Liver (tissue), 8 donors: ENCODE measurements at regions not wholly inside any gene's neighbourhood (a gene's known extent, or its start where the extent isn't known, plus 50 kb on each side); places are given as distances from the start of the nearest gene placed in this dataset.

ENCODE experiments used
- DNase-seq: peaks from one replicate; pipeline ENCODE4 v3.0.0-alpha.2; 2017; ENCODE audit warnings: low spot score
- H3K27ac ChIP-seq, 2 donors: one replicate each; pipeline ENCODE4 v1.7.0; 2013; ENCODE audit warnings: inconsistent platforms in 2 of 2, low read length in 2 of 2, control low read depth in 1 of 2, low read depth in 1 of 2, mild to moderate bottlenecking in 1 of 2
- H3K27me3 ChIP-seq, 4 donors: one replicate each; pipeline versions ENCODE4 v1.6.1 to v1.7.0; 2013; ENCODE audit warnings: low read length in 3 of 4, inconsistent platforms in 1 of 4, mild to moderate bottlenecking in 1 of 4, moderate library complexity in 1 of 4; ENCODE audit not compliant: control insufficient read depth in 4 of 4, insufficient read depth in 4 of 4
- H3K36me3 ChIP-seq, 4 donors: one replicate each; pipeline versions ENCODE4 v1.6.1 to v1.7.0; 2013; ENCODE audit warnings: low read length in 3 of 4, mild to moderate bottlenecking in 3 of 4, low read depth in 1 of 4, moderate library complexity in 1 of 4; ENCODE audit not compliant: control insufficient read depth in 4 of 4, insufficient read depth in 3 of 4
- H3K4me1 ChIP-seq, 4 donors: one replicate each; pipeline versions ENCODE4 v1.6.1 to v1.7.0; 2013; ENCODE audit warnings: low read length in 3 of 4, mild to moderate bottlenecking in 3 of 4, moderate library complexity in 1 of 4; ENCODE audit not compliant: control insufficient read depth in 4 of 4, insufficient read depth in 4 of 4
- H3K4me3 ChIP-seq, 3 donors: one replicate each; pipeline versions ENCODE4 v1.6.1 to v1.7.0; 2013; ENCODE audit warnings: low read length in 3 of 3, control low read depth in 1 of 3, low read depth in 1 of 3, mild to moderate bottlenecking in 1 of 3
- H3K9ac ChIP-seq, 2 donors: one replicate each; pipeline ENCODE4 v1.7.0; 2013; ENCODE audit warnings: low read length in 2 of 2, mild to moderate bottlenecking in 2 of 2, moderate library complexity in 2 of 2, control low read depth in 1 of 2, low read depth in 1 of 2
- H3K9me3 ChIP-seq, 4 donors: one replicate each; pipeline versions ENCODE4 v1.6.1 to v1.7.0; 2013; ENCODE audit warnings: low read length in 3 of 4; ENCODE audit not compliant: control insufficient read depth in 4 of 4
- ATF3 ChIP-seq: IDR thresholded peaks from 2 replicates; pipeline ENCODE4 v1.6.1; 2016; ENCODE audit warnings: antibody characterized with exemption
- EGR1 ChIP-seq, 2 donors: IDR thresholded peaks; 2 replicates each; pipeline ENCODE4 v1.6.1; 2016 to 2018; ENCODE audit warnings: antibody characterized with exemption in 2 of 2, low read depth in 2 of 2
- FOXA2 ChIP-seq: IDR thresholded peaks from 2 replicates; pipeline ENCODE4 v1.6.1; 2016; ENCODE audit warnings: antibody characterized with exemption
- GABPA ChIP-seq, 2 donors: IDR thresholded peaks in 1 of 2; conservative IDR thresholded peaks in 1 of 2; 2 replicates each; pipeline ENCODE4 v1.6.1; 2016; ENCODE audit warnings: antibody characterized with exemption in 2 of 2, mild to moderate bottlenecking in 1 of 2, moderate library complexity in 1 of 2
- HNF4A ChIP-seq, 2 donors: conservative IDR thresholded peaks; 2 replicates each; pipeline ENCODE4 v1.6.1; 2016; ENCODE audit warnings: antibody characterized with exemption in 2 of 2, mild to moderate bottlenecking in 2 of 2
- HNF4G ChIP-seq: IDR thresholded peaks from 2 replicates; pipeline ENCODE4 v1.6.1; 2016; ENCODE audit warnings: antibody characterized with exemption
- JUND ChIP-seq, 2 donors: IDR thresholded peaks; 2 replicates each; pipeline ENCODE4 v1.6.1; 2016; ENCODE audit warnings: antibody characterized with exemption in 2 of 2
- MAX ChIP-seq: IDR thresholded peaks from 2 replicates; pipeline ENCODE4 v1.6.1; 2016; ENCODE audit warnings: antibody characterized with exemption
- NR2F2 ChIP-seq: IDR thresholded peaks from 2 replicates; pipeline ENCODE4 v1.6.1; 2016; ENCODE audit warnings: antibody characterized with exemption
- RAD21 ChIP-seq, 2 donors: IDR thresholded peaks; 2 replicates each; pipeline ENCODE4 v1.6.1; 2016; ENCODE audit warnings: antibody characterized with exemption in 2 of 2, mild to moderate bottlenecking in 2 of 2
- RXRA ChIP-seq, 2 donors: IDR thresholded peaks; 2 replicates each; pipeline ENCODE4 v1.6.1; 2017 to 2018; ENCODE audit warnings: antibody characterized with exemption in 2 of 2, mild to moderate bottlenecking in 1 of 2
- SP1 ChIP-seq: IDR thresholded peaks from 2 replicates; pipeline ENCODE4 v1.6.1; 2018; ENCODE audit warnings: antibody characterized with exemption, mild to moderate bottlenecking
- YY1 ChIP-seq: IDR thresholded peaks from 2 replicates; pipeline ENCODE4 v1.6.1; 2016; ENCODE audit warnings: antibody characterized with exemption, mild to moderate bottlenecking
- WGBS: extraction: QIAGEN DNeasy Blood & Tissue Kit; methylation state at CpG from one replicate; pipeline ENCODE4 v1.1.7; 2013; 5-methylcytosine and 5-hydroxymethylcytosine counted together
- TF ChIP-seq, protein P1 (sequence below): fragments of 150-350 bp; IDR thresholded peaks from 2 replicates; pipeline ENCODE4 v1.5.1; 2017; ENCODE audit warnings: improper control_type of control experiment, low read depth, low read length; ENCODE audit not compliant: missing input control
- TF ChIP-seq, protein P2 (sequence below): IDR thresholded peaks from 2 replicates; pipeline ENCODE4 v1.6.1; 2016; ENCODE audit warnings: antibody characterized with exemption, mild to moderate bottlenecking
- donor health status: healthy.
- donor health status: healthy.
- donor health status: healthy.
- donor health status: healthy.
- donor health status: healthy.

GRCh38 chr2:120592084-120592483 is 143.6 kb upstream of the GLI2 start:
- Histone ChIP-seq H3K36me3 (no peaks in the 10 kb centered on the region), H3K4me3 (no peak overlapping the region), H3K27me3 (peaks cover 0 to 2% (median under 1%) of the 10 kb centered on the region in 4 donors), H3K27ac (no peak overlapping the region), H3K4me1 (peaks cover 0 to 10% (median 8%) of the 10 kb centered on the region in 4 donors), H3K9ac (no peak overlapping the region), H3K9me3 (peaks cover 0 to 4% (median 0%) of the 10 kb centered on the region in 4 donors)
- TF ChIP-seq NR2F2 (no peak), RAD21 (IDR thresholded peaks at IDR 0.05) (no peak), GABPA (IDR thresholded peaks at IDR 0.05 in 1 of 2, conservative IDR thresholded peaks at IDR 0.05 in 1 of 2) (no peak), EGR1 (IDR thresholded peaks at IDR 0.05; ENCODE audit: low read depth in 2 of 2) (no peak), ATF3 (no peak), YY1 (no peak), HNF4G (no peak), FOXA2 (no peak), JUND (IDR thresholded peaks at IDR 0.05) (no peak), MAX (no peak), HNF4A (conservative IDR thresholded peaks at IDR 0.05) (no peak), SP1 (no peak)
- TF ChIP-seq, protein P1, sequence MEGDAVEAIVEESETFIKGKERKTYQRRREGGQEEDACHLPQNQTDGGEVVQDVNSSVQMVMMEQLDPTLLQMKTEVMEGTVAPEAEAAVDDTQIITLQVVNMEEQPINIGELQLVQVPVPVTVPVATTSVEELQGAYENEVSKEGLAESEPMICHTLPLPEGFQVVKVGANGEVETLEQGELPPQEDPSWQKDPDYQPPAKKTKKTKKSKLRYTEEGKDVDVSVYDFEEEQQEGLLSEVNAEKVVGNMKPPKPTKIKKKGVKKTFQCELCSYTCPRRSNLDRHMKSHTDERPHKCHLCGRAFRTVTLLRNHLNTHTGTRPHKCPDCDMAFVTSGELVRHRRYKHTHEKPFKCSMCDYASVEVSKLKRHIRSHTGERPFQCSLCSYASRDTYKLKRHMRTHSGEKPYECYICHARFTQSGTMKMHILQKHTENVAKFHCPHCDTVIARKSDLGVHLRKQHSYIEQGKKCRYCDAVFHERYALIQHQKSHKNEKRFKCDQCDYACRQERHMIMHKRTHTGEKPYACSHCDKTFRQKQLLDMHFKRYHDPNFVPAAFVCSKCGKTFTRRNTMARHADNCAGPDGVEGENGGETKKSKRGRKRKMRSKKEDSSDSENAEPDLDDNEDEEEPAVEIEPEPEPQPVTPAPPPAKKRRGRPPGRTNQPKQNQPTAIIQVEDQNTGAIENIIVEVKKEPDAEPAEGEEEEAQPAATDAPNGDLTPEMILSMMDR: no peak
- TF ChIP-seq, protein P2, sequence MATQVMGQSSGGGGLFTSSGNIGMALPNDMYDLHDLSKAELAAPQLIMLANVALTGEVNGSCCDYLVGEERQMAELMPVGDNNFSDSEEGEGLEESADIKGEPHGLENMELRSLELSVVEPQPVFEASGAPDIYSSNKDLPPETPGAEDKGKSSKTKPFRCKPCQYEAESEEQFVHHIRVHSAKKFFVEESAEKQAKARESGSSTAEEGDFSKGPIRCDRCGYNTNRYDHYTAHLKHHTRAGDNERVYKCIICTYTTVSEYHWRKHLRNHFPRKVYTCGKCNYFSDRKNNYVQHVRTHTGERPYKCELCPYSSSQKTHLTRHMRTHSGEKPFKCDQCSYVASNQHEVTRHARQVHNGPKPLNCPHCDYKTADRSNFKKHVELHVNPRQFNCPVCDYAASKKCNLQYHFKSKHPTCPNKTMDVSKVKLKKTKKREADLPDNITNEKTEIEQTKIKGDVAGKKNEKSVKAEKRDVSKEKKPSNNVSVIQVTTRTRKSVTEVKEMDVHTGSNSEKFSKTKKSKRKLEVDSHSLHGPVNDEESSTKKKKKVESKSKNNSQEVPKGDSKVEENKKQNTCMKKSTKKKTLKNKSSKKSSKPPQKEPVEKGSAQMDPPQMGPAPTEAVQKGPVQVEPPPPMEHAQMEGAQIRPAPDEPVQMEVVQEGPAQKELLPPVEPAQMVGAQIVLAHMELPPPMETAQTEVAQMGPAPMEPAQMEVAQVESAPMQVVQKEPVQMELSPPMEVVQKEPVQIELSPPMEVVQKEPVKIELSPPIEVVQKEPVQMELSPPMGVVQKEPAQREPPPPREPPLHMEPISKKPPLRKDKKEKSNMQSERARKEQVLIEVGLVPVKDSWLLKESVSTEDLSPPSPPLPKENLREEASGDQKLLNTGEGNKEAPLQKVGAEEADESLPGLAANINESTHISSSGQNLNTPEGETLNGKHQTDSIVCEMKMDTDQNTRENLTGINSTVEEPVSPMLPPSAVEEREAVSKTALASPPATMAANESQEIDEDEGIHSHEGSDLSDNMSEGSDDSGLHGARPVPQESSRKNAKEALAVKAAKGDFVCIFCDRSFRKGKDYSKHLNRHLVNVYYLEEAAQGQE: no peak
- DNase-seq: no peak
- 92% methylated on average over 10 of the region's 10 CpGs for WGBS

- no peak overlapping the region for H3K27ac ChIP-seq
- no peaks in the 10 kb centered on the region for H3K36me3 ChIP-seq
- DNase-seq: no peak
- no peak overlapping the region for H3K4me3 ChIP-seq
- 90% methylated on average over 9 of the region's 9 CpGs for WGBS
- peaks cover 4 to 16% (median 12%) of the 10 kb centered on the region in 4 donors for H3K4me1 ChIP-seq
- H3K27me3 ChIP-seq: no peaks in the 10 kb centered on the region
- no peak for TF ChIP-seq RXRA (IDR thresholded peaks at IDR 0.05)
- no peaks in the 10 kb centered on the region for H3K9me3 ChIP-seq
- no peak overlapping the region for H3K9ac ChIP-seq
Observed at GRCh38 chr2:120593921-120594686, 141.6 kb upstream of the GLI2 start.
